H1 (cell line): ENCODE measurements at regions not wholly inside any gene's neighbourhood (a gene's known extent, or its start where the extent isn't known, plus 50 kb on each side); places are given as distances from the start of the nearest gene placed in this dataset.

Experiments used
- BCL11A ChIP-seq, 2 experiments: IDR thresholded peaks; one replicate each; pipeline ENCODE4 v1.6.1; 2011; ENCODE audit warnings: low read depth in 2 of 2, low read length in 2 of 2, mild to moderate bottlenecking in 2 of 2
- CBX5 ChIP-seq: fragments of 300-800, 300-1000 bp; sonication (generic); IDR thresholded peaks from 2 replicates; pipeline ENCODE4 v1.7.1; 2016; ENCODE audit warnings: antibody characterized with exemption, low read length, low read depth
- CHD1 ChIP-seq: IDR thresholded peaks from 2 replicates; pipeline ENCODE4 v1.6.1; 2012; ENCODE audit warnings: low read depth, low read length, improper control_type of control experiment
- CTBP2 ChIP-seq: IDR thresholded peaks from 2 replicates; pipeline ENCODE4 v1.7.0; 2011; ENCODE audit warnings: borderline replicate concordance, mild to moderate bottlenecking, moderate library complexity, mixed read lengths, low read length; ENCODE audit not compliant: insufficient read depth, insufficient read length
- HDAC2 ChIP-seq, 2 experiments: fragments of 300-600 bp in 1 of 2; sonication (generic) in 1 of 2; IDR thresholded peaks; 2 replicates each; pipeline ENCODE4 v1.6.1; 2011 to 2012; ENCODE audit warnings: low read depth in 2 of 2, low read length in 2 of 2, mild to moderate bottlenecking in 2 of 2, moderate library complexity in 2 of 2, borderline replicate concordance in 1 of 2, inconsistent platforms in 1 of 2
- KDM5A ChIP-seq: fragments of 200-600 bp; IDR thresholded peaks from 2 replicates; pipeline ENCODE4 v1.7.1; 2012; ENCODE audit warnings: mild to moderate bottlenecking, low read length, inconsistent platforms, mixed read lengths
- SUZ12 ChIP-seq: fragments of 200-600 bp; sonication (generic); IDR thresholded peaks from 2 replicates; pipeline ENCODE4 v1.6.1; 2012; ENCODE audit warnings: mild to moderate bottlenecking, inconsistent platforms, low read length, moderate library complexity, mixed read lengths

- no peak for TF ChIP-seq HDAC2 (IDR thresholded peaks at IDR 0.05; ENCODE audit: borderline replicate concordance in 1 of 2, low read depth in 2 of 2, low read length in 2 of 2)
- TF ChIP-seq SUZ12 = no peak
- TF ChIP-seq BCL11A (IDR thresholded peaks at IDR 0.05; ENCODE audit: low read depth in 2 of 2, low read length in 2 of 2) = no peak
- TF ChIP-seq CHD1 = no peak
- TF ChIP-seq CTBP2 = no peak
- no peak for TF ChIP-seq KDM5A
- no peak for TF ChIP-seq CBX5
Observed at GRCh38 chr7:114298011-114298410, 116.6 kb upstream of the FOXP2 start (continued).
